ENCODE measurements at regions not wholly inside any gene's neighbourhood (a gene's known extent, or its start where the extent isn't known, plus 50 kb on each side); places are given as distances from the start of the nearest gene placed in this dataset.
"Not testable (repeated sequence)": the region's sequence is repeated elsewhere in the genome, so short reads cannot be mapped to it uniquely, and the experiment has no call there.

DNA sequence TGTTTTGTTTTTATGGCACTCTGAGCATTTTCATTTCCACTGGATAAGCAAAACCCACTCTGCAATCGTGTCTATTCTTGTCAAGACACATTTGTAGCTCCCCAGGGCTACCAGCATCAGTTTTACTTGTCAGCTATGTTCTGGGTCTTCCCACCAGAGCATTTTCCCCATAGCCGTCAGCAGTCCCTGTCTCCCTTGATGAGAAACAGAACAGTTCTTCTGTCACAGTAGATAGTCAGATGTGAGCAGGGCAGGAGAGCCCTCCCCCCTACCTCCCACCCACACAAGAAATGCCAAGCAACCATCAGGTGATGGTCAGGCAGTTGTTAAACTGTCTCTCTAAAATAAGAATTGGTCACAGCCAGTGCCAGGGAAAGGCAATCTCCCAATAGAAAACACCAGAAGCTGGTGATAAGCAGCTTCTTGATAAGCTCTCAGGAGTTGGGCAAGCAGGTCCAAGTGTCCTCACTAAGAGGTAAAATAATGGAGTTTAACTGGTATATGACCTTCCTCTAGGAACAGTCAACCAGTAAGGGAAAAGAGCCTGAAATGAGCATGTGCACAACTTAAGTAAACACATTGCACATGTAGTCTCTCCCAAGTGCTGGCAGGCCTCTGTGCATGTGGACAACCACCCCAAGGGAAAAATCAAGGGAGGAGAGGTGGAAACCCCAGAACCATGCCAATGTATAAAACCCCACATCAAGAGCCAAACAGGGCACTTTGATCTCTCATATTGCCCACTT, 208.2 kb downstream of the S1PR1 start:
- H3K36me3 ChIP-seq (ENCODE audit: insufficient read depth, low read length) = no peaks in the 10 kb centered on the region
- H3K4me2 ChIP-seq (ENCODE audit: low read length) = no peak overlapping the region
- no peaks in the 10 kb centered on the region for H3K9me3 ChIP-seq (ENCODE audit: low read length)
- H2AFZ ChIP-seq (ENCODE audit: low read length) = no peak overlapping the region
- H3F3A ChIP-seq (ENCODE audit: insufficient read depth, low read length) = no peaks in the 10 kb centered on the region
- TF ChIP-seq, protein P1, sequence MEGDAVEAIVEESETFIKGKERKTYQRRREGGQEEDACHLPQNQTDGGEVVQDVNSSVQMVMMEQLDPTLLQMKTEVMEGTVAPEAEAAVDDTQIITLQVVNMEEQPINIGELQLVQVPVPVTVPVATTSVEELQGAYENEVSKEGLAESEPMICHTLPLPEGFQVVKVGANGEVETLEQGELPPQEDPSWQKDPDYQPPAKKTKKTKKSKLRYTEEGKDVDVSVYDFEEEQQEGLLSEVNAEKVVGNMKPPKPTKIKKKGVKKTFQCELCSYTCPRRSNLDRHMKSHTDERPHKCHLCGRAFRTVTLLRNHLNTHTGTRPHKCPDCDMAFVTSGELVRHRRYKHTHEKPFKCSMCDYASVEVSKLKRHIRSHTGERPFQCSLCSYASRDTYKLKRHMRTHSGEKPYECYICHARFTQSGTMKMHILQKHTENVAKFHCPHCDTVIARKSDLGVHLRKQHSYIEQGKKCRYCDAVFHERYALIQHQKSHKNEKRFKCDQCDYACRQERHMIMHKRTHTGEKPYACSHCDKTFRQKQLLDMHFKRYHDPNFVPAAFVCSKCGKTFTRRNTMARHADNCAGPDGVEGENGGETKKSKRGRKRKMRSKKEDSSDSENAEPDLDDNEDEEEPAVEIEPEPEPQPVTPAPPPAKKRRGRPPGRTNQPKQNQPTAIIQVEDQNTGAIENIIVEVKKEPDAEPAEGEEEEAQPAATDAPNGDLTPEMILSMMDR (IDR thresholded peaks at IDR 0.05; ENCODE audit: low read length) = no peak
- no peak for TF ChIP-seq EZH2 (IDR thresholded peaks at IDR 0.05; ENCODE audit: borderline replicate concordance, low read length)
- no peaks in the 10 kb centered on the region for H3K79me2 ChIP-seq (ENCODE audit: insufficient read depth, low read length)
- H3K4me3 ChIP-seq (ENCODE audit: low read depth, low read length, poor library complexity, severe bottlenecking) = no peak overlapping the region
- no peak overlapping the region for H3K27ac ChIP-seq (ENCODE audit: low read depth, low read length, poor library complexity, severe bottlenecking)
- no peaks in the 10 kb centered on the region for H3K9me2 ChIP-seq (ENCODE audit: low read depth, low read length)
- H3K27me3 ChIP-seq (ENCODE audit: insufficient read depth, low read length) = no peaks in the 10 kb centered on the region
- H4K20me1 ChIP-seq (ENCODE audit: insufficient read depth, low read length) = no peaks in the 10 kb centered on the region
- H3K9ac ChIP-seq (ENCODE audit: low read length) = no peak overlapping the region
- H3K4me1 ChIP-seq (ENCODE audit: insufficient read depth, low read length, severe bottlenecking) = no peaks in the 10 kb centered on the region

DNA sequence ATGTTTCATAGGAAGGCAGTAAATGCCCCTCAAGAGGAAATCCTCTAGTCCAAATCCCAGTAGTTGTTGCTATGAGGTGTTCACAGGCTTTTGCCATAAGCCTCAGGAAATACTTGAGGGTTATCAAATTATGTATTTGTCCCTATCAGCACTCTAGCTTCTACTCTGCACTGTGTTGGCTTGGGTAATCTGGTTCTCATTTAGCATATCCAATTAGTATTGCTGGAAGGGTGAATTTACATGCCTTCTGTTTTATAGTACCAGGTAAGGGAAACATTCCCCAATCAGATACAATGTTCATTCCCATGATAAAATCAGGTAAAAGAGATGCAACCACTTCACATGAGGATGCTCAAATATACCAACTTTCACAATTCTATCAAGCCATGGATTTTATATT, 211.2 kb downstream of the S1PR1 start:
- Histone ChIP-seq H3K9me2 (ENCODE audit: low read depth, low read length) (no peaks in the 10 kb centered on the region), H3K36me3 (ENCODE audit: insufficient read depth, low read length) (no peaks in the 10 kb centered on the region), H2AFZ (ENCODE audit: low read length) (no peak overlapping the region), H3K9ac (ENCODE audit: low read length) (no peak overlapping the region), H3K79me2 (ENCODE audit: insufficient read depth, low read length) (no peaks in the 10 kb centered on the region), H3F3A (ENCODE audit: insufficient read depth, low read length) (no peaks in the 10 kb centered on the region), H3K27me3 (ENCODE audit: insufficient read depth, low read length) (no peaks in the 10 kb centered on the region), H3K4me1 (ENCODE audit: insufficient read depth, low read length, severe bottlenecking) (no peaks in the 10 kb centered on the region), H3K27ac (ENCODE audit: low read depth, low read length, poor library complexity, severe bottlenecking) (no peak overlapping the region), H3K4me2 (ENCODE audit: low read length) (no peak overlapping the region), H3K9me3 (ENCODE audit: low read length) (no peaks in the 10 kb centered on the region), H4K20me1 (ENCODE audit: insufficient read depth, low read length) (no peaks in the 10 kb centered on the region), H3K4me3 (ENCODE audit: low read depth, low read length, poor library complexity, severe bottlenecking) (no peak overlapping the region)
- TF ChIP-seq, protein P1 (IDR thresholded peaks at IDR 0.05; ENCODE audit: low read length) = no peak
- TF ChIP-seq EZH2 (IDR thresholded peaks at IDR 0.05; ENCODE audit: borderline replicate concordance, low read length) = no peak

DNA sequence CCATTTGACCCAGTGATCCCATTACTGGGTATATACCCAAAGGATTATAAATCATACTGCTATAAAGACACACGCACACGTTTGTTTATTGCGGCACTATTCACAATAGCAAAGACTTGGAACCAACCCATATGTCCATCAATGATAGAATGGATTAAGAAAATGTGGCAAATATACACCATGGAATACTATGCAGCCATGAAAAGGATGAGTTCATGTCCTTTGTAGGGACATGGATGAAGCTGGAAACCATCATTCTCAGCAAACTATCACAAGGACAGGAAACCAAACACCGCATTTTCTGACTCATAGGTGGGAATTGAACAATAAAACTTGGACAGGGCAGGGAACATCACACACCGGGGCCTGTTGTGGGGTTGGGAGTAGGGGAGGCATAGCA, 213.9 kb downstream of the S1PR1 start:
- not testable (repeated sequence) for H3K4me3 ChIP-seq (ENCODE audit: low read depth, low read length, poor library complexity, severe bottlenecking); H3K27ac ChIP-seq (ENCODE audit: low read depth, low read length, poor library complexity, severe bottlenecking); H3K9ac ChIP-seq (ENCODE audit: low read length); H4K20me1 ChIP-seq (ENCODE audit: insufficient read depth, low read length); H2AFZ ChIP-seq (ENCODE audit: low read length); H3K4me1 ChIP-seq (ENCODE audit: insufficient read depth, low read length, severe bottlenecking); H3K4me2 ChIP-seq (ENCODE audit: low read length); H3K9me2 ChIP-seq (ENCODE audit: low read depth, low read length); H3K36me3 ChIP-seq (ENCODE audit: insufficient read depth, low read length); H3K79me2 ChIP-seq (ENCODE audit: insufficient read depth, low read length); H3K9me3 ChIP-seq (ENCODE audit: low read length); H3K27me3 ChIP-seq (ENCODE audit: insufficient read depth, low read length); H3F3A ChIP-seq (ENCODE audit: insufficient read depth, low read length)

DNA sequence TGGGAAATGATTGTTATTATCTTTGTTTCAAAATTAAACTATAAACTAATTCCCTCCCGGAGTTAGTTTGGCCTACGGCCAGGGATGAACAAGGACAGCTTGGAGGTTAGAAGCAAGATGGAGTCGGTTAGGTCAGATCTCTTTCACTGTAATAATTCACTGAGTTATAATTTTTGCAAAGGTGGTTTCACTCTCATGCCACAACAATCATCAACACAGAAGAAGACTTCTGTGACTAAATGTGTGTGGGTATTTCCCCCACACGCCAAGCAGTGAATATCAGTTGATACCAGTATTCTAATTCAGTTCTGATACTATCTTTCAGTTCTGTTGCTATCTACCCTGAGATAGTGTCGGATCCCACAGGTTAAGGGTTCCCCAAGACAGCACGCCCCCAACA, 215.1 kb downstream of the S1PR1 start:
- no peaks in the 10 kb centered on the region for H3K27me3 ChIP-seq (ENCODE audit: insufficient read depth, low read length)
- TF ChIP-seq EZH2 (IDR thresholded peaks at IDR 0.05; ENCODE audit: borderline replicate concordance, low read length) = no peak
- TF ChIP-seq, protein P1 (IDR thresholded peaks at IDR 0.05; ENCODE audit: low read length) = no peak
- no peak overlapping the region for H3K4me2 ChIP-seq (ENCODE audit: low read length)
- H4K20me1 ChIP-seq (ENCODE audit: insufficient read depth, low read length) = no peaks in the 10 kb centered on the region
- H3K9ac ChIP-seq (ENCODE audit: low read length) = no peak overlapping the region
- no peaks in the 10 kb centered on the region for H3K4me1 ChIP-seq (ENCODE audit: insufficient read depth, low read length, severe bottlenecking)
- no peaks in the 10 kb centered on the region for H3K36me3 ChIP-seq (ENCODE audit: insufficient read depth, low read length)
- H3K79me2 ChIP-seq (ENCODE audit: insufficient read depth, low read length) = no peaks in the 10 kb centered on the region
- H3F3A ChIP-seq (ENCODE audit: insufficient read depth, low read length) = no peaks in the 10 kb centered on the region
- no peak overlapping the region for H3K4me3 ChIP-seq (ENCODE audit: low read depth, low read length, poor library complexity, severe bottlenecking)
- no peaks in the 10 kb centered on the region for H3K9me2 ChIP-seq (ENCODE audit: low read depth, low read length)
- H3K27ac ChIP-seq (ENCODE audit: low read depth, low read length, poor library complexity, severe bottlenecking) = no peak overlapping the region
- no peaks in the 10 kb centered on the region for H3K9me3 ChIP-seq (ENCODE audit: low read length)
- H2AFZ ChIP-seq (ENCODE audit: low read length) = no peak overlapping the region
